K562 (cell line): ENCODE measurements at regions not wholly inside any gene's neighbourhood (a gene's known extent, or its start where the extent isn't known, plus 50 kb on each side); places are given as distances from the start of the nearest gene placed in this dataset.

Experiments used
- ATAC-seq: fragments of 200-7000 bp; cut with Tn5 transposase; 3 replicates; pipeline ENCODE4 v1.9.1; 2020; ENCODE audit warnings: moderate library complexity
- BruUV-seq: library from RNA; stranded (reverse); fragments of 400-500 nt; replicated peaks from 2 replicates; lab custom pipeline; 2021; lab: Mats Ljungman, UMichigan
- CTCF ChIA-PET: fragments of 300-600 bp; formaldehyde crosslinking; extraction: SDS; loops from one replicate; lab custom pipeline; 2021; ENCODE audit warnings: low intra/inter-chr PET ratio; lab: Yijun Ruan, JAX
- POLR2A ChIA-PET: fragments of 300-600, 350-650 bp; sonication (Branson Sonifier 250); formaldehyde crosslinking; extraction: SDS; loops from one replicate; lab custom pipeline; 2021; ENCODE audit warnings: antibody characterized with exemption, inconsistent platforms; lab: Yijun Ruan, JAX
- DNase-seq, 4 experiments: peaks; one replicate each; pipeline versions ENCODE4 v3.0.0 to v3.0.0-alpha.2; 2011 to 2018; ENCODE audit warnings: low spot score in 3 of 4, mixed read lengths in 3 of 4; ENCODE audit errors: extremely low read depth in 1 of 4
- FAIRE-seq: peaks from 2 replicates; lab custom pipeline; 2011; peaks lifted over from hg19 to GRCh38; lab: Jason Lieb, UNC
- H2AFZ ChIP-seq: 2 replicates; pipeline ENCODE4 v1.6.0; 2011; ENCODE audit warnings: low read depth, low read length, control low read depth, inconsistent platforms
- H3K27ac ChIP-seq: fragments of 200-600 bp; 3 replicates; pipeline ENCODE4 v1.8.0; 2011; ENCODE audit warnings: low read depth, mild to moderate bottlenecking, control low read depth, inconsistent platforms, low read length, moderate library complexity, mixed read lengths; ENCODE audit errors: extremely low read depth
- H3K27me3 ChIP-seq, 2 experiments: fragments of 300-600 bp in 1 of 2; 2 replicates in 1 of 2; 3 replicates in 1 of 2; pipeline versions ENCODE4 v1.6.0 to v1.8.0; 2011; ENCODE audit warnings: inconsistent platforms in 2 of 2, low read length in 2 of 2, mild to moderate bottlenecking in 1 of 2, mixed read lengths in 1 of 2, moderate library complexity in 1 of 2; ENCODE audit not compliant: control insufficient read depth in 2 of 2, insufficient read depth in 2 of 2
- H3K36me3 ChIP-seq: fragments of 300-600 bp; 3 replicates; pipeline ENCODE4 v1.8.0; 2011; ENCODE audit warnings: mild to moderate bottlenecking, low read length, inconsistent platforms; ENCODE audit not compliant: control insufficient read depth, insufficient read depth
- H3K4me1 ChIP-seq, 2 experiments: fragments of 200-600 bp in 1 of 2; replicated peaks in 1 of 2; 2 replicates in 1 of 2; 3 replicates in 1 of 2; pipeline versions ENCODE4 v1.5.1 to v1.8.0; 2011; ENCODE audit warnings: inconsistent platforms in 2 of 2, low read length in 2 of 2, mild to moderate bottlenecking in 1 of 2, mixed read lengths in 1 of 2, moderate library complexity in 1 of 2; ENCODE audit not compliant: control insufficient read depth in 2 of 2, insufficient read depth in 2 of 2
- H3K4me2 ChIP-seq: 2 replicates; pipeline ENCODE4 v1.6.1; 2011; ENCODE audit warnings: low read length, control low read depth, inconsistent platforms, mixed read lengths; ENCODE audit not compliant: insufficient read depth
- H3K4me3 ChIP-seq: fragments of 200-600 bp; sonication (generic), shearing (Covaris generic); 2 replicates; pipeline ENCODE4 v1.5.1; 2016; ENCODE audit warnings: control low read depth, inconsistent platforms
- H3K79me2 ChIP-seq: fragments of 200-600 bp; 3 replicates; pipeline ENCODE4 v1.8.0; 2011; ENCODE audit warnings: low read length, inconsistent platforms; ENCODE audit not compliant: control insufficient read depth, insufficient read depth
- H3K9ac ChIP-seq, 2 experiments: 2 replicates each; pipeline versions ENCODE4 v1.6.0 to v1.6.1; 2011; ENCODE audit warnings: low read depth in 2 of 2, low read length in 2 of 2, control low read depth in 1 of 2, inconsistent platforms in 1 of 2, mild to moderate bottlenecking in 1 of 2, mixed read lengths in 1 of 2; ENCODE audit not compliant: insufficient read depth in 1 of 2
- H3K9me1 ChIP-seq: one replicate; pipeline ENCODE4 v1.6.0; 2011; ENCODE audit warnings: inconsistent platforms, mild to moderate bottlenecking, low read length, moderate library complexity; ENCODE audit not compliant: control insufficient read depth, insufficient read depth
- H3K9me3 ChIP-seq: replicated peaks from 2 replicates; pipeline ENCODE4 v1.5.1; 2011; ENCODE audit warnings: low read depth, low read length, inconsistent platforms; ENCODE audit not compliant: control insufficient read depth, insufficient read depth
- H4K20me1 ChIP-seq: replicated peaks from 2 replicates; pipeline ENCODE4 v1.6.1; 2011; ENCODE audit warnings: low read length, inconsistent platforms, mixed read lengths; ENCODE audit not compliant: control insufficient read depth, insufficient read depth
- ARHGAP35 ChIP-seq: fragments of 450-650 bp; IDR thresholded peaks from 2 replicates; pipeline ENCODE4 v1.6.1; 2018; ENCODE audit not compliant: partially characterized antibody
- E2F4 ChIP-seq: sonication (generic); formaldehyde crosslinking; IDR thresholded peaks from 2 replicates; pipeline ENCODE4 v1.8.0; 2022; ENCODE audit warnings: mild to moderate bottlenecking, low read depth, missing genetic modification reagents
- FOSL1 ChIP-seq: fragments of 200-800 bp; sonication (Bioruptor generic); conservative IDR thresholded peaks from 2 replicates; pipeline ENCODE4 v1.6.1; 2016; ENCODE audit warnings: missing genetic modification characterization, missing compliant biosample characterization
- LCOR ChIP-seq: sonication (generic); formaldehyde crosslinking; IDR thresholded peaks from 2 replicates; pipeline ENCODE4 v1.8.0; 2022; ENCODE audit warnings: mild to moderate bottlenecking, missing genetic modification reagents
- MAFG ChIP-seq: fragments of 450-650 bp; conservative IDR thresholded peaks from 2 replicates; pipeline ENCODE4 v1.6.1; 2016; ENCODE audit warnings: missing genetic modification characterization, missing compliant biosample characterization
- MBD1 ChIP-seq: fragments of 250-450 bp; sonication (Bioruptor Pico); IDR thresholded peaks from 2 replicates; pipeline ENCODE4 v1.8.0; 2022; ENCODE audit warnings: inconsistent platforms
- MLLT1 ChIP-seq, 2 experiments: fragments of 450-650 bp; IDR thresholded peaks; 2 replicates each; pipeline ENCODE4 v1.6.1; 2016
- MYNN ChIP-seq, 2 experiments: sonication (generic); formaldehyde crosslinking in 1 of 2; IDR thresholded peaks; 2 replicates each; pipeline versions ENCODE4 v1.5.0 to v1.6.1; 2016 to 2020; ENCODE audit warnings: antibody characterized with exemption in 1 of 2, missing genetic modification reagents in 1 of 2
- SIN3B ChIP-seq: fragments of 450-650 bp; IDR thresholded peaks from 2 replicates; pipeline ENCODE4 v1.6.1; 2017; ENCODE audit warnings: low read depth, mild to moderate bottlenecking, moderate library complexity
- SMAD2 ChIP-seq: fragments of 150-350 bp; IDR thresholded peaks from 2 replicates; pipeline ENCODE4 v1.6.1; 2014; ENCODE audit warnings: low read depth, mild to moderate bottlenecking, low read length
- TAF1 ChIP-seq: IDR thresholded peaks from 2 replicates; pipeline ENCODE4 v1.6.1; 2011; ENCODE audit warnings: mild to moderate bottlenecking, low read length, moderate library complexity; ENCODE audit not compliant: insufficient read depth, control insufficient read depth, severe bottlenecking; ENCODE audit errors: extremely low read depth
- THRA ChIP-seq: fragments of 450-650 bp; IDR thresholded peaks from 2 replicates; pipeline ENCODE4 v1.6.1; 2017; ENCODE audit warnings: mild to moderate bottlenecking, moderate library complexity
- ZBED1 ChIP-seq: IDR thresholded peaks from 2 replicates; pipeline ENCODE4 v1.6.1; 2014
- ZNF583 ChIP-seq: fragments of 250-450 bp; sonication (Bioruptor Pico); IDR thresholded peaks from 2 replicates; pipeline ENCODE4 v1.4.0; 2020
- WGBS: fragments of 100-300 bp; shearing (Covaris generic); methylation state at CpG from one replicate; pipeline ENCODE4 v1.1.6; 2016; ENCODE audit warnings: low coverage, mixed read lengths; ENCODE audit not compliant: insufficient coverage; ENCODE audit errors: missing lambda C conversion rate; 5-methylcytosine and 5-hydroxymethylcytosine counted together
- in situ Hi-C: fragments of 300-500 bp; cut with MboI; formaldehyde crosslinking; loops from 4 replicates; pipeline ENCODE4 v1.15.0; 2018; ENCODE audit warnings: inconsistent platforms, mixed read lengths
- intact Hi-C: fragments of 100-400 bp; cut with micrococcal nuclease; formaldehyde crosslinking; loops from 2 replicates; pipeline ENCODE4 v1.14.2; 2022

- no peak for TF ChIP-seq THRA
- no peak for TF ChIP-seq MAFG (tag)
- no peak for TF ChIP-seq E2F4 (CRISPR knock-in tag)
- no peak for TF ChIP-seq ZBED1
- TF ChIP-seq MYNN (IDR thresholded peaks at IDR 0.05) = no peak
- no peak for TF ChIP-seq MYNN (CRISPR knock-in tag; IDR thresholded peaks at IDR 0.05)
Measured at GRCh38 chr18:34033968-34034367, 190.7 kb downstream of the NOL4 start (continued).

GRCh38 chr18:34031810-34032209 is 192.9 kb downstream of the NOL4 start:
- intact Hi-C loops = no loop called here
- no peaks in the 10 kb centered on the region for H4K20me1 ChIP-seq
- H3K79me2 ChIP-seq = no peaks in the 10 kb centered on the region
- H3K9me1 ChIP-seq = no peaks in the 10 kb centered on the region
- H3K36me3 ChIP-seq = no peaks in the 10 kb centered on the region
- whole genome bisulfite sequencing = 0% methylated on average over 3 of the region's 3 CpGs
- FAIRE-seq (no peak), DNase-seq (no peak), ATAC-seq (no peak)
- H3K4me3 ChIP-seq = no peak overlapping the region
- H3K9ac ChIP-seq = no peak overlapping the region
- in situ Hi-C loops = no loop called here
- H3K4me2 ChIP-seq = no peak overlapping the region
- no peaks in the 10 kb centered on the region for H3K4me1 ChIP-seq
- 0 out of 2 replicates have a peak, but pooled peaks cover 2% of the 10 kb centered on the region for H3K9me3 ChIP-seq
- CTCF ChIA-PET = no interaction called here
- no peaks in the 10 kb centered on the region for H3K27me3 ChIP-seq
- BruUV-seq = no TSS peak
- H3K27ac ChIP-seq = no peak overlapping the region
- H2AFZ ChIP-seq = no peak overlapping the region
- TF ChIP-seq MBD1 (no peak), TAF1 (no peak), MLLT1 (IDR thresholded peaks at IDR 0.05) (no peak), SMAD2 (no peak), SIN3B (no peak), FOSL1 (no peak), LCOR (no peak), ZNF583 (CRISPR knock-in tag) (no peak), ARHGAP35 (no peak)
- POLR2A ChIA-PET = interaction anchor here (0.7 kb wide), 1 partner anchor 190 kb away, joined by 3 read pairs; no protein-coding TSS in a partner anchor
